Sigmoid colon (tissue), 6 donors: ENCODE measurements at regions not wholly inside any gene's neighbourhood (a gene's known extent, or its start where the extent isn't known, plus 50 kb on each side); places are given as distances from the start of the nearest gene placed in this dataset.

Source experiments
- DNase-seq: peaks from one replicate; pipeline ENCODE4 v3.0.0-alpha.2; 2019
- H3K27ac ChIP-seq, 4 donors: fragments of 200-600 bp; sonication (generic); one replicate each; pipeline ENCODE4 v1.5.1; 2016 to 2019; ENCODE audit warnings: mild to moderate bottlenecking in 1 of 4
- H3K27me3 ChIP-seq, 3 donors: fragments of 200-600 bp; sonication (generic); one replicate each; pipeline ENCODE4 v1.5.1; 2019; ENCODE audit warnings: mild to moderate bottlenecking in 1 of 3
- H3K36me3 ChIP-seq, 4 donors: fragments of 200-600 bp; sonication (generic); one replicate each; pipeline ENCODE4 v1.5.1; 2016 to 2019
- H3K4me1 ChIP-seq, 4 donors: fragments of 200-600 bp; sonication (generic); one replicate each; pipeline ENCODE4 v1.5.1; 2017 to 2019
- H3K4me3 ChIP-seq, 4 donors: fragments of 200-600 bp; sonication (generic); one replicate each; pipeline ENCODE4 v1.5.1; 2017 to 2019; ENCODE audit warnings: mild to moderate bottlenecking in 2 of 4, moderate library complexity in 1 of 4
- H3K9me3 ChIP-seq, 4 donors: fragments of 200-600 bp in 3 of 4; sonication (generic) in 3 of 4; one replicate each; pipeline versions ENCODE4 v1.5.1 to v1.6.1; 2013 to 2019
- CTCF ChIP-seq, 4 experiments: fragments of 450-650 bp in 3 of 4; fragments of 200-600 bp in 1 of 4; IDR thresholded peaks; one replicate each; pipeline ENCODE4 v1.5.1; 2016 to 2019; ENCODE audit warnings: antibody characterized with exemption in 4 of 4, mild to moderate bottlenecking in 3 of 4, moderate library complexity in 2 of 4
- EP300 ChIP-seq, 4 donors: sonication (generic); formaldehyde crosslinking; IDR thresholded peaks; one replicate each; pipeline ENCODE4 v1.6.1; 2017; ENCODE audit warnings: antibody characterized with exemption in 4 of 4
- POLR2A ChIP-seq, 2 donors: fragments of 450-650 bp; IDR thresholded peaks; one replicate each; pipeline ENCODE4 v1.6.1; 2016; ENCODE audit warnings: antibody characterized with exemption in 2 of 2, mild to moderate bottlenecking in 2 of 2, moderate library complexity in 2 of 2
- POLR2AphosphoS5 ChIP-seq, 4 donors: sonication (generic); formaldehyde crosslinking; IDR thresholded peaks; one replicate each; pipeline ENCODE4 v1.6.1; 2017; ENCODE audit warnings: antibody characterized with exemption in 4 of 4
- WGBS, 2 donors: extraction: QIAGEN DNeasy Blood & Tissue Kit; methylation state at CpG; one replicate each; pipeline ENCODE4 v1.1.7; 2013; 5-methylcytosine and 5-hydroxymethylcytosine counted together
- intact Hi-C: fragments of 100-400 bp; cut with DNase I; formaldehyde crosslinking; loops from one replicate; pipeline ENCODE4 v1.15.1; 2023
- donor health status: healthy with polysubstance abuse.
- donor health status: healthy.

- TF ChIP-seq POLR2A (IDR thresholded peaks at IDR 0.05) (no peak), POLR2AphosphoS5 (IDR thresholded peaks at IDR 0.05) (no peak), EP300 (IDR thresholded peaks at IDR 0.05) (no peak), CTCF (IDR thresholded peaks at IDR 0.05) (no peak)
- intact Hi-C loops, result no loop called here
- no peaks in the 10 kb centered on the region for H3K9me3 ChIP-seq
These were observed 245.9 kb downstream of the PRDM2 start for GRCh38 chr1:13945856-13946255.

GRCh38 chr1:13947658-13948057, 247.7 kb downstream of the PRDM2 start:
- TF ChIP-seq CTCF (IDR thresholded peaks at IDR 0.05) (no peak), EP300 (IDR thresholded peaks at IDR 0.05) (no peak), POLR2AphosphoS5 (IDR thresholded peaks at IDR 0.05) (no peak), POLR2A (IDR thresholded peaks at IDR 0.05) (no peak)
- Histone ChIP-seq H3K4me3 (no peak overlapping the region), H3K27ac (peak overlapping the region in 1 of 4 donors; percentile 58), H3K9me3 (no peaks in the 10 kb centered on the region), H3K27me3 (no peaks in the 10 kb centered on the region), H3K4me1 (no peaks in the 10 kb centered on the region), H3K36me3 (no peaks in the 10 kb centered on the region)
- WGBS, 2 donors, result 93 to 95% methylated on average over 7 of the region's 7 CpGs
- intact Hi-C loops, result no loop called here
- no peak for DNase-seq

More at GRCh38 chr1:13945856-13946255, 245.9 kb downstream of the PRDM2 start:
- DNase-seq, result no peak
- Histone ChIP-seq H3K4me3 (no peak overlapping the region), H3K27ac (no peak overlapping the region), H3K4me1 (no peaks in the 10 kb centered on the region), H3K27me3 (no peaks in the 10 kb centered on the region), H3K36me3 (no peaks in the 10 kb centered on the region)
- 87 to 90% methylated on average over 2 of the region's 2 CpGs for WGBS, 2 donors

GRCh38 chr1:13948396-13948795, 248.4 kb downstream of the PRDM2 start:
- DNase-seq, result no peak
- TF ChIP-seq POLR2AphosphoS5 (IDR thresholded peaks at IDR 0.05), result no peak
- no peak for TF ChIP-seq POLR2A (IDR thresholded peaks at IDR 0.05)
- TF ChIP-seq CTCF (IDR thresholded peaks at IDR 0.05), result no peak
- no peak for TF ChIP-seq EP300 (IDR thresholded peaks at IDR 0.05)
- intact Hi-C loops, result no loop called here
- Histone ChIP-seq H3K4me3 (no peak overlapping the region), H3K9me3 (no peaks in the 10 kb centered on the region), H3K27ac (peak overlapping the region; percentile 50 to 64 (median 54)), H3K36me3 (no peaks in the 10 kb centered on the region), H3K27me3 (no peaks in the 10 kb centered on the region), H3K4me1 (no peaks in the 10 kb centered on the region)
- 83 to 93% methylated on average over 5 of the region's 5 CpGs for WGBS, 2 donors

- peak; percentile 85 for DNase-seq
- 74 to 76% methylated on average over 6 of the region's 6 CpGs for WGBS, 2 donors
These were observed 249.0 kb downstream of the PRDM2 start for GRCh38 chr1:13948888-13949391.

More at GRCh38 chr1:13948888-13949391, 249.0 kb downstream of the PRDM2 start:
- Histone ChIP-seq H3K4me3 (no peak overlapping the region), H3K9me3 (no peaks in the 10 kb centered on the region), H3K36me3 (no peaks in the 10 kb centered on the region), H3K27ac (peak overlapping the region; percentile 50 to 64 (median 54)), H3K4me1 (no peaks in the 10 kb centered on the region), H3K27me3 (no peaks in the 10 kb centered on the region)
- intact Hi-C loops, result no loop called here
- TF ChIP-seq POLR2AphosphoS5 (IDR thresholded peaks at IDR 0.05) (peak in 3 of 4 donors; percentile 24 to 40 (median 32)), POLR2A (IDR thresholded peaks at IDR 0.05) (no peak), EP300 (IDR thresholded peaks at IDR 0.05) (peak in 1 of 4 donors; percentile 38), CTCF (IDR thresholded peaks at IDR 0.05) (no peak)
